SK-N-SH (cell line): ENCODE measurements at regions not wholly inside any gene's neighbourhood (a gene's known extent, or its start where the extent isn't known, plus 50 kb on each side); places are given as distances from the start of the nearest gene placed in this dataset.

Source experiments
- CTCF ChIA-PET: fragments of 300-600, 350-600 bp; formaldehyde crosslinking; extraction: SDS; loops from one replicate; lab custom pipeline; 2021; lab: Yijun Ruan, JAX
- POLR2A ChIA-PET: fragments of 350-600 bp; sonication (Branson Sonifier 250); formaldehyde crosslinking; extraction: SDS; loops from one replicate; lab custom pipeline; 2020; ENCODE audit warnings: antibody characterized with exemption, inconsistent platforms; lab: Yijun Ruan, JAX
- DNase-seq: peaks from one replicate; pipeline ENCODE4 v3.0.0; 2012
- H2AFZ ChIP-seq: fragments of 200-600 bp; sonication (generic); 2 replicates; pipeline ENCODE4 v1.8.1; 2016; ENCODE audit warnings: antibody characterized with exemption, mild to moderate bottlenecking, low read depth
- H3F3A ChIP-seq: fragments of 200-600 bp; sonication (generic); replicated peaks from 2 replicates; pipeline ENCODE3; 2016; ENCODE audit warnings: antibody characterized with exemption, mild to moderate bottlenecking; ENCODE audit not compliant: insufficient read depth
- H3K27ac ChIP-seq, 2 experiments: fragments of 200-500 bp in 1 of 2; fragments of 200-600 bp in 1 of 2; sonication (Bioruptor generic) in 1 of 2; sonication (generic), shearing (Covaris generic) in 1 of 2; 2 replicates each; pipeline versions ENCODE4 v1.5.1 to v1.6.1; 2014 to 2016; ENCODE audit warnings: low read depth in 2 of 2, inconsistent platforms in 1 of 2, low read length in 1 of 2, mild to moderate bottlenecking in 1 of 2, mixed read lengths in 1 of 2
- H3K27me3 ChIP-seq: fragments of 200-600 bp; sonication (generic), shearing (Covaris generic); 2 replicates; pipeline ENCODE4 v1.6.1; 2016; ENCODE audit warnings: mixed run types; ENCODE audit not compliant: insufficient read depth
- H3K36me3 ChIP-seq, 2 experiments: fragments of 200-500 bp in 1 of 2; fragments of 200-600 bp in 1 of 2; sonication (Bioruptor generic) in 1 of 2; sonication (generic) in 1 of 2; replicated peaks in 1 of 2; 2 replicates each; pipeline versions ENCODE3 to v1.5.1; 2014 to 2016; ENCODE audit warnings: low read length in 1 of 2, mild to moderate bottlenecking in 1 of 2; ENCODE audit not compliant: insufficient read depth in 2 of 2, control insufficient read depth in 1 of 2
- H3K4me1 ChIP-seq, 2 experiments: fragments of 200-500 bp in 1 of 2; fragments of 200-600 bp in 1 of 2; sonication (Bioruptor generic) in 1 of 2; sonication (generic), shearing (Covaris generic) in 1 of 2; 2 replicates each; pipeline versions ENCODE4 v1.5.1 to v1.6.1; 2014 to 2016; ENCODE audit warnings: low read depth in 1 of 2, low read length in 1 of 2, mixed run types in 1 of 2; ENCODE audit not compliant: insufficient read depth in 2 of 2, control insufficient read depth in 1 of 2
- H3K4me2 ChIP-seq: fragments of 200-600 bp; sonication (generic), shearing (Covaris generic); 2 replicates; pipeline ENCODE4 v1.6.1; 2017; ENCODE audit warnings: mixed run types
- H3K4me3 ChIP-seq, 2 experiments: fragments of 200-500 bp in 1 of 2; fragments of 200-600 bp in 1 of 2; sonication (Bioruptor generic) in 1 of 2; sonication (generic), shearing (Covaris generic) in 1 of 2; 2 replicates each; pipeline versions ENCODE4 v1.5.1 to v1.8.1; 2014 to 2016; ENCODE audit warnings: low read depth in 2 of 2, inconsistent platforms in 1 of 2, low read length in 1 of 2, mild to moderate bottlenecking in 1 of 2, mixed read lengths in 1 of 2, moderate library complexity in 1 of 2
- H3K79me2 ChIP-seq: fragments of 200-600 bp; sonication (generic); 2 replicates; pipeline ENCODE4 v1.8.1; 2017; ENCODE audit warnings: mild to moderate bottlenecking; ENCODE audit not compliant: insufficient read depth
- H3K9ac ChIP-seq: fragments of 200-600 bp; sonication (generic); 2 replicates; pipeline ENCODE4 v1.6.1; 2017; ENCODE audit warnings: mixed run types
- H3K9me2 ChIP-seq: fragments of 200-600 bp; sonication (generic); 2 replicates; pipeline ENCODE4 v1.6.1; 2017; ENCODE audit warnings: mixed run types
- H3K9me3 ChIP-seq: fragments of 200-600 bp; sonication (generic); 2 replicates; pipeline ENCODE4 v1.6.1; 2017; ENCODE audit warnings: mixed run types, mild to moderate bottlenecking, moderate library complexity
- H4K20me1 ChIP-seq: fragments of 200-600 bp; sonication (generic); 2 replicates; pipeline ENCODE4 v1.6.1; 2017; ENCODE audit warnings: mild to moderate bottlenecking, mixed run types; ENCODE audit not compliant: insufficient read depth
- CHD2 ChIP-seq: fragments of 150-350 bp; IDR thresholded peaks from 2 replicates; pipeline ENCODE4 v1.6.1; 2018; ENCODE audit warnings: low read length; ENCODE audit not compliant: partially characterized antibody
- ELF1 ChIP-seq: IDR thresholded peaks from 2 replicates; pipeline ENCODE4 v1.4.0; 2012
- FOSL2 ChIP-seq: IDR thresholded peaks from 2 replicates; pipeline ENCODE4 v1.4.0; 2012; ENCODE audit warnings: low read depth, mild to moderate bottlenecking, moderate library complexity, borderline replicate concordance
- FOXM1 ChIP-seq: IDR thresholded peaks from 2 replicates; pipeline ENCODE4 v1.4.0; 2012; ENCODE audit warnings: low read depth, mild to moderate bottlenecking
- GATA2 ChIP-seq: sonication (generic); formaldehyde crosslinking; IDR thresholded peaks from 2 replicates; pipeline ENCODE4 v1.5.0; 2020; ENCODE audit warnings: mild to moderate bottlenecking, missing genetic modification reagents
- NFIC ChIP-seq: IDR thresholded peaks from 2 replicates; pipeline ENCODE4 v1.4.0; 2012; ENCODE audit warnings: borderline replicate concordance
- POLR2AphosphoS5 ChIP-seq: IDR thresholded peaks from 2 replicates; pipeline ENCODE4 v1.6.1; 2012; ENCODE audit warnings: low read depth, low read length
- REST ChIP-seq: IDR thresholded peaks from 2 replicates; pipeline ENCODE4 v1.6.1; 2012; ENCODE audit warnings: mild to moderate bottlenecking, low read depth, low read length, moderate library complexity
- RFX5 ChIP-seq: IDR thresholded peaks from 2 replicates; pipeline ENCODE4 v1.6.1; 2012; ENCODE audit warnings: mild to moderate bottlenecking, improper control_type of control experiment, low read length
- SMC3 ChIP-seq: IDR thresholded peaks from 2 replicates; pipeline ENCODE4 v1.6.1; 2012; ENCODE audit warnings: low read depth, low read length, improper control_type of control experiment
- TAF1 ChIP-seq: IDR thresholded peaks from 2 replicates; pipeline ENCODE4 v1.6.1; 2012; ENCODE audit warnings: low read depth, mild to moderate bottlenecking, low read length, moderate library complexity, borderline replicate concordance
- TCF12 ChIP-seq: IDR thresholded peaks from 2 replicates; pipeline ENCODE4 v1.4.0; 2012
- YY1 ChIP-seq: IDR thresholded peaks from 2 replicates; pipeline ENCODE4 v1.4.0; 2012; ENCODE audit warnings: low read depth, mild to moderate bottlenecking
- WGBS: methylation state at CpG from one replicate; pipeline ENCODE4 v1.1.6; 2017; ENCODE audit warnings: low lambda C conversion rate; 5-methylcytosine and 5-hydroxymethylcytosine counted together
- TF ChIP-seq, protein P1 (sequence below): fragments of 150-350 bp; IDR thresholded peaks from 2 replicates; pipeline ENCODE4 v1.6.1; 2017; ENCODE audit warnings: antibody characterized with exemption, low read length, low read depth, borderline replicate concordance
- TF ChIP-seq, protein P2 (sequence below): fragments of 200-600 bp; sonication (generic); IDR thresholded peaks from 2 replicates; pipeline ENCODE4 v1.6.1; 2017; ENCODE audit warnings: antibody characterized with exemption, mild to moderate bottlenecking, moderate library complexity
- TF ChIP-seq, protein P3 (sequence below): fragments of 150-350 bp; IDR thresholded peaks from 2 replicates; pipeline ENCODE4 v1.6.1; 2016; ENCODE audit warnings: mild to moderate bottlenecking, low read depth, low read length

DNA sequence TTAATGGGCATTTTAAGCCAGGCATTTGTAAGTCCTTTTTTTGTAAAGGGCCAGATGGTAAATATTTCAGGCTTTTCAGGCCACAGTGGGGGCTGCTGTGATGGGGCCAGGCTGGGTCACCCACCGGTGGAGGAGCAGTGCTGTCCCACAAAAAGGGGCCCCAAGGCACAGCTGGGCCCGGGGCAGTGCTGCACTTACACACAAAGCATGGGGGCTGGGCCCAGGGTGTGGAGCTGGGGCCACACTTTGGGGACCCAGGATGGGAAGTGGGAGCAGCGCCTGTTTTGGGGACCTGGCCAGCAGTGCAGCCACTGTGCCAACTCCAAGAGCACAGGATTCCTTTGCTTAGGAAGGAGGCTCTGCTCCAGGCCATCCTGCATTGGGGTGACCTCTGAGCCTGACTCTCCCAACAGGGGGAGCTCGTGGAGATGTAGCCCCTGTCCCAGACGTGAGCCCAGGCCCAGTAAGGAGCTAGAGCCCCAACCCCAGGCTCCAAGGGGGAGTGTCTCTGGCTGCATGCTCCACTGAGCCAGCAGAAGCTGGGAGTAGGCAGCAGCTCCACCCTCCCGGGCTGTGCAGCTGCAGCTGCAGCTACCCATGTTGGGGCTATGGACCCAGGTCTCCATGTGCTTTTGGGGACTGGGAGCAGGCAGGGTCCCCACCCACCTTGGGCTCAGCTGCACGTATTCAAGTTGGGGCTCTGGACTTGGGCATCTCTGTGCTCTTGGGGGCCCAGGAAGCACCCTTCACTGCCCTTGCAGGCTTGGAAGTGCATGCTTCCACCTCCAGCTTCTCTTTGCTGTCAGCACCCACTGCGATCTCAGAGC is 1036.5 kb upstream of the CNTNAP5 start:
- H3K27me3 ChIP-seq = no peaks in the 10 kb centered on the region
- H4K20me1 ChIP-seq = no peaks in the 10 kb centered on the region
- no peaks in the 10 kb centered on the region for H3K4me1 ChIP-seq
- no peaks in the 10 kb centered on the region for H3K36me3 ChIP-seq
- 51% methylated on average over 3 of the region's 8 CpGs for WGBS
- peaks cover 11% of the 10 kb centered on the region; the same call in 1 of the 2 replicates for H3K9me3 ChIP-seq
- H3K79me2 ChIP-seq = no peaks in the 10 kb centered on the region
- no peak overlapping the region for H2AFZ ChIP-seq
- no peak overlapping the region for H3K4me2 ChIP-seq
- no peak overlapping the region for H3K4me3 ChIP-seq
- POLR2A ChIA-PET = interaction anchor here (0.6 kb wide), 1 partner anchor 1037 kb away, joined by 3 read pairs; no protein-coding TSS in a partner anchor
- H3F3A ChIP-seq = no peaks in the 10 kb centered on the region
- CTCF ChIA-PET = interaction anchor here (0.7 kb wide), 1 partner anchor 257 kb away, joined by 3 read pairs; no protein-coding TSS in a partner anchor
- H3K9me2 ChIP-seq = no peaks in the 10 kb centered on the region
- no peak for TF ChIP-seq CHD2
- TF ChIP-seq FOXM1 = no peak
- TF ChIP-seq TCF12 = no peak
- no peak for TF ChIP-seq NFIC
- TF ChIP-seq POLR2AphosphoS5 = no peak
- no peak for TF ChIP-seq TAF1
- TF ChIP-seq GATA2 (CRISPR knock-in tag) = no peak
- TF ChIP-seq, protein P1, sequence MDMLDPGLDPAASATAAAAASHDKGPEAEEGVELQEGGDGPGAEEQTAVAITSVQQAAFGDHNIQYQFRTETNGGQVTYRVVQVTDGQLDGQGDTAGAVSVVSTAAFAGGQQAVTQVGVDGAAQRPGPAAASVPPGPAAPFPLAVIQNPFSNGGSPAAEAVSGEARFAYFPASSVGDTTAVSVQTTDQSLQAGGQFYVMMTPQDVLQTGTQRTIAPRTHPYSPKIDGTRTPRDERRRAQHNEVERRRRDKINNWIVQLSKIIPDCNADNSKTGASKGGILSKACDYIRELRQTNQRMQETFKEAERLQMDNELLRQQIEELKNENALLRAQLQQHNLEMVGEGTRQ = no peak
- TF ChIP-seq FOSL2 = no peak
- TF ChIP-seq, protein P2, sequence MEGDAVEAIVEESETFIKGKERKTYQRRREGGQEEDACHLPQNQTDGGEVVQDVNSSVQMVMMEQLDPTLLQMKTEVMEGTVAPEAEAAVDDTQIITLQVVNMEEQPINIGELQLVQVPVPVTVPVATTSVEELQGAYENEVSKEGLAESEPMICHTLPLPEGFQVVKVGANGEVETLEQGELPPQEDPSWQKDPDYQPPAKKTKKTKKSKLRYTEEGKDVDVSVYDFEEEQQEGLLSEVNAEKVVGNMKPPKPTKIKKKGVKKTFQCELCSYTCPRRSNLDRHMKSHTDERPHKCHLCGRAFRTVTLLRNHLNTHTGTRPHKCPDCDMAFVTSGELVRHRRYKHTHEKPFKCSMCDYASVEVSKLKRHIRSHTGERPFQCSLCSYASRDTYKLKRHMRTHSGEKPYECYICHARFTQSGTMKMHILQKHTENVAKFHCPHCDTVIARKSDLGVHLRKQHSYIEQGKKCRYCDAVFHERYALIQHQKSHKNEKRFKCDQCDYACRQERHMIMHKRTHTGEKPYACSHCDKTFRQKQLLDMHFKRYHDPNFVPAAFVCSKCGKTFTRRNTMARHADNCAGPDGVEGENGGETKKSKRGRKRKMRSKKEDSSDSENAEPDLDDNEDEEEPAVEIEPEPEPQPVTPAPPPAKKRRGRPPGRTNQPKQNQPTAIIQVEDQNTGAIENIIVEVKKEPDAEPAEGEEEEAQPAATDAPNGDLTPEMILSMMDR = no peak
- TF ChIP-seq, protein P3, sequence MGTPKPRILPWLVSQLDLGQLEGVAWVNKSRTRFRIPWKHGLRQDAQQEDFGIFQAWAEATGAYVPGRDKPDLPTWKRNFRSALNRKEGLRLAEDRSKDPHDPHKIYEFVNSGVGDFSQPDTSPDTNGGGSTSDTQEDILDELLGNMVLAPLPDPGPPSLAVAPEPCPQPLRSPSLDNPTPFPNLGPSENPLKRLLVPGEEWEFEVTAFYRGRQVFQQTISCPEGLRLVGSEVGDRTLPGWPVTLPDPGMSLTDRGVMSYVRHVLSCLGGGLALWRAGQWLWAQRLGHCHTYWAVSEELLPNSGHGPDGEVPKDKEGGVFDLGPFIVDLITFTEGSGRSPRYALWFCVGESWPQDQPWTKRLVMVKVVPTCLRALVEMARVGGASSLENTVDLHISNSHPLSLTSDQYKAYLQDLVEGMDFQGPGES = no peak
- TF ChIP-seq SMC3 = no peak
- H3K9ac ChIP-seq = no peak overlapping the region
- no peak overlapping the region for H3K27ac ChIP-seq
- no peak for DNase-seq

DNA sequence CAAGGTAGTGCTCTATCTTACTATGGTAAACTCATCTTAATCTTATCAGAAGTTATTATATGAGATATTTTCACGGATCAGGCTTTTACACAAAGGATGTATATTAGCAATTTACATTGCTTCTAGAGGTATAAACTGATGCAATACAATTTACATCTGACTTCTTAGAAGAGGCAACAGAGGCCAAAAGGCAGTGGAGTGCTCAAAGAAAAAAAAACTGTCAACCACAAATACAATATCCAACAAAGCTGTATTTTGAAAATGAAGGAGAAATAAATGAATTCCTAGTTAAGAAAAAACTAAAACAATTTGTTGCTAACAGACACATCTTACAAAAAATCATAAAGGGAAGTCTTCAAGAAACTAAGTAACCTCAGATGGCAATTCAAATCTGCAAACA is 1031.5 kb upstream of the CNTNAP5 start:
- no peak overlapping the region for H3K27ac ChIP-seq
- TF ChIP-seq RFX5 (no peak), SMC3 (no peak), REST (no peak), YY1 (no peak), CHD2 (no peak), ELF1 (no peak)
- ChIA-PET CTCF (no interaction called here), POLR2A (no interaction called here)
- no peaks in the 10 kb centered on the region for H3F3A ChIP-seq
- no peak overlapping the region for H3K4me3 ChIP-seq
- no peak overlapping the region for H3K4me2 ChIP-seq
- no peaks in the 10 kb centered on the region for H3K79me2 ChIP-seq
- H3K36me3 ChIP-seq = no peaks in the 10 kb centered on the region
- no peaks in the 10 kb centered on the region for H3K27me3 ChIP-seq
- DNase-seq = no peak
- peaks cover 11% of the 10 kb centered on the region; the same call in 1 of the 2 replicates for H3K9me3 ChIP-seq
- 6% methylated on average over 1 of the region's 1 CpG for WGBS
- H4K20me1 ChIP-seq = no peaks in the 10 kb centered on the region
- H2AFZ ChIP-seq = no peak overlapping the region
- H3K4me1 ChIP-seq = no peaks in the 10 kb centered on the region
- H3K9ac ChIP-seq = no peak overlapping the region
- no peaks in the 10 kb centered on the region for H3K9me2 ChIP-seq
